ENCODE measurements at regions not wholly inside any gene's neighbourhood (a gene's known extent, or its start where the extent isn't known, plus 50 kb on each side); places are given as distances from the start of the nearest gene placed in this dataset.

GRCh38 chr4:104117776-104118175 lies 376.9 kb downstream of the CXXC4 start:
- no peak for TF ChIP-seq CTCF (optimal IDR thresholded peaks at IDR 0.05 in 1 of 3, IDR thresholded peaks at IDR 0.05 in 1 of 3, conservative IDR thresholded peaks at IDR 0.05 in 1 of 3; ENCODE audit: extremely low read depth in 1 of 3, insufficient read depth in 2 of 3, low read length in 3 of 3)
- TF ChIP-seq EZH2 (IDR thresholded peaks at IDR 0.05; ENCODE audit: low read length) = no peak
- FAIRE-seq = no peak
- H3K4me1 ChIP-seq (ENCODE audit: control insufficient read depth, extremely low read depth, insufficient read depth, low read length) = no peaks in the 10 kb centered on the region
- no peaks in the 10 kb centered on the region for H3K27me3 ChIP-seq (ENCODE audit: control insufficient read depth, extremely low read depth, insufficient read depth, low read length)
- H3K36me3 ChIP-seq (ENCODE audit: control insufficient read depth in 2 of 2, extremely low read depth in 1 of 2, insufficient read depth in 2 of 2, low read length in 2 of 2) = no peaks in the 10 kb centered on the region
- no peak overlapping the region for H3K27ac ChIP-seq (ENCODE audit: control insufficient read depth, insufficient read depth, low read length)
- dilution Hi-C loops (cut with MboI; ENCODE audit: extremely low pct_ligation_motif_present, low sequenced_read_pairs) = no loop called here
- no peak overlapping the region for H3K4me3 ChIP-seq (ENCODE audit: control insufficient read depth in 2 of 3, extremely low read depth in 1 of 3, insufficient read depth in 2 of 3, low read depth in 1 of 3, low read length in 3 of 3)
- no peak for DNase-seq (ENCODE audit: low read depth, low spot score)
- H4K20me1 ChIP-seq (ENCODE audit: control insufficient read depth, extremely low read depth, insufficient read depth, low read length) = no peaks in the 10 kb centered on the region
- H3K9me1 ChIP-seq (ENCODE audit: control insufficient read depth, extremely low read depth, insufficient read depth, low read length) = no peaks in the 10 kb centered on the region
- H2AFZ ChIP-seq (ENCODE audit: control insufficient read depth, low read length) = no peak overlapping the region
- H3K79me2 ChIP-seq (ENCODE audit: control insufficient read depth, insufficient read depth, low read length) = no peaks in the 10 kb centered on the region
- no peaks in the 10 kb centered on the region for H3K9me3 ChIP-seq (ENCODE audit: control insufficient read depth, low read depth, low read length)
- H3K9ac ChIP-seq (ENCODE audit: control insufficient read depth, extremely low read depth, insufficient read depth, low read length) = no peak overlapping the region
- no peak overlapping the region for H3K4me2 ChIP-seq (ENCODE audit: control insufficient read depth, extremely low read depth, insufficient read depth, low read depth, low read length)

- FAIRE-seq (no peak), DNase-seq (ENCODE audit: low read depth, low spot score) (no peak)
- Histone ChIP-seq H3K27me3 (ENCODE audit: control insufficient read depth, extremely low read depth, insufficient read depth, low read length) (no peaks in the 10 kb centered on the region), H2AFZ (ENCODE audit: control insufficient read depth, low read length) (no peak overlapping the region), H3K4me2 (ENCODE audit: control insufficient read depth, extremely low read depth, insufficient read depth, low read depth, low read length) (no peak overlapping the region), H3K4me3 (ENCODE audit: control insufficient read depth in 2 of 3, extremely low read depth in 1 of 3, insufficient read depth in 2 of 3, low read depth in 1 of 3, low read length in 3 of 3) (no peak overlapping the region), H3K79me2 (ENCODE audit: control insufficient read depth, insufficient read depth, low read length) (no peaks in the 10 kb centered on the region), H3K9ac (ENCODE audit: control insufficient read depth, extremely low read depth, insufficient read depth, low read length) (no peak overlapping the region), H3K9me1 (ENCODE audit: control insufficient read depth, extremely low read depth, insufficient read depth, low read length) (no peaks in the 10 kb centered on the region), H4K20me1 (ENCODE audit: control insufficient read depth, extremely low read depth, insufficient read depth, low read length) (no peaks in the 10 kb centered on the region), H3K36me3 (ENCODE audit: control insufficient read depth in 2 of 2, extremely low read depth in 1 of 2, insufficient read depth in 2 of 2, low read length in 2 of 2) (no peaks in the 10 kb centered on the region), H3K27ac (ENCODE audit: control insufficient read depth, insufficient read depth, low read length) (no peak overlapping the region), H3K4me1 (ENCODE audit: control insufficient read depth, extremely low read depth, insufficient read depth, low read length) (no peaks in the 10 kb centered on the region), H3K9me3 (ENCODE audit: control insufficient read depth, low read depth, low read length) (no peaks in the 10 kb centered on the region)
- TF ChIP-seq CTCF (optimal IDR thresholded peaks at IDR 0.05 in 1 of 3, IDR thresholded peaks at IDR 0.05 in 1 of 3, conservative IDR thresholded peaks at IDR 0.05 in 1 of 3; ENCODE audit: extremely low read depth in 1 of 3, insufficient read depth in 2 of 3, low read length in 3 of 3) (no peak), EZH2 (IDR thresholded peaks at IDR 0.05; ENCODE audit: low read length) (no peak)
- dilution Hi-C loops (cut with MboI; ENCODE audit: extremely low pct_ligation_motif_present, low sequenced_read_pairs) = no loop called here
These were observed 380.8 kb downstream of the CXXC4 start for GRCh38 chr4:104113850-104114249.
